Globus pallidus (tissue), 1 donor: ENCODE measurements at regions not wholly inside any gene's neighbourhood (a gene's known extent, or its start where the extent isn't known, plus 50 kb on each side); places are given as distances from the start of the nearest gene placed in this dataset.

ENCODE experiments used
- DNase-seq: peaks from one replicate; pipeline ENCODE4 v3.0.0-alpha.2; 2015; ENCODE audit warnings: low spot score

GRCh38 chr5:125203912-125204311, 457.5 kb upstream of the ZNF608 start:
- DNase-seq: no peak

- no peak for DNase-seq
These were observed 459.3 kb upstream of the ZNF608 start for GRCh38 chr5:125205601-125206225.

GRCh38 chr5:125207856-125208255, 461.4 kb upstream of the ZNF608 start:
- DNase-seq: no peak

GRCh38 chr5:125209650-125210049, 463.2 kb upstream of the ZNF608 start:
- DNase-seq: no peak

- no peak for DNase-seq
These were observed 464.0 kb upstream of the ZNF608 start for GRCh38 chr5:125210242-125210947.

- no peak for DNase-seq
These were observed 467.6 kb upstream of the ZNF608 start for GRCh38 chr5:125214080-125214479.

- DNase-seq: no peak
These were observed 469.2 kb upstream of the ZNF608 start for GRCh38 chr5:125215593-125215992.

GRCh38 chr5:125219710-125220109, 473.3 kb upstream of the ZNF608 start:
- no peak for DNase-seq

GRCh38 chr5:125220284-125220683, 473.8 kb upstream of the ZNF608 start:
- DNase-seq: no peak

- no peak for DNase-seq
These were observed 476.3 kb upstream of the ZNF608 start for GRCh38 chr5:125222597-125223240.

- no peak for DNase-seq
These were observed 479.0 kb upstream of the ZNF608 start for GRCh38 chr5:125225424-125225823.

GRCh38 chr5:125226825-125227224, 480.4 kb upstream of the ZNF608 start:
- DNase-seq: no peak

GRCh38 chr5:125227333-125228095, 481.1 kb upstream of the ZNF608 start:
- no peak for DNase-seq

- no peak for DNase-seq
These were observed 482.1 kb upstream of the ZNF608 start for GRCh38 chr5:125228363-125229070.

GRCh38 chr5:125229556-125229955, 483.1 kb upstream of the ZNF608 start:
- DNase-seq: no peak

GRCh38 chr5:125232779-125233230, 486.4 kb upstream of the ZNF608 start:
- DNase-seq: no peak

- DNase-seq: no peak
These were observed 487.5 kb upstream of the ZNF608 start for GRCh38 chr5:125233944-125234343.

- no peak for DNase-seq
These were observed 489.6 kb upstream of the ZNF608 start for GRCh38 chr5:125236007-125236406.

- DNase-seq: no peak
These were observed 490.5 kb upstream of the ZNF608 start for GRCh38 chr5:125236981-125237380.

GRCh38 chr5:125244531-125244930, 498.1 kb upstream of the ZNF608 start:
- no peak for DNase-seq

GRCh38 chr5:125245216-125245615, 498.8 kb upstream of the ZNF608 start:
- DNase-seq: no peak

GRCh38 chr5:125249400-125249799, 503.0 kb upstream of the ZNF608 start:
- DNase-seq: no peak
